ENCODE measurements at regions not wholly inside any gene's neighbourhood (a gene's known extent, or its start where the extent isn't known, plus 50 kb on each side); places are given as distances from the start of the nearest gene placed in this dataset.

GRCh38 chr20:16678779-16679178 is 51.0 kb upstream of the SNRPB2 start:
- DNase-seq = no peak

- no peak for DNase-seq
Measured at GRCh38 chr20:16676891-16677290, 52.9 kb upstream of the SNRPB2 start.

GRCh38 chr20:16675001-16675564 is 54.7 kb upstream of the SNRPB2 start:
- no peak for DNase-seq

GRCh38 chr20:16674243-16674642 is 55.6 kb upstream of the SNRPB2 start:
- no peak for DNase-seq

- no peak for DNase-seq
Measured at GRCh38 chr20:16672299-16672698, 57.5 kb upstream of the SNRPB2 start.

GRCh38 chr20:16671753-16672152 is 58.1 kb upstream of the SNRPB2 start:
- DNase-seq = no peak

- DNase-seq = no peak
Measured at GRCh38 chr20:16666272-16666671, 63.6 kb upstream of the SNRPB2 start.

- peak; percentile 50 for DNase-seq
Measured at GRCh38 chr20:16664020-16664419, 65.8 kb upstream of the SNRPB2 start.

- DNase-seq = no peak
Measured at GRCh38 chr20:16662467-16662866, 67.4 kb upstream of the SNRPB2 start.

- peak; percentile 58 for DNase-seq
Measured at GRCh38 chr20:16661756-16662155, 68.1 kb upstream of the SNRPB2 start.

- no peak for DNase-seq
Measured at GRCh38 chr20:16654858-16655535, 74.8 kb upstream of the SNRPB2 start.

- DNase-seq = no peak
Measured at GRCh38 chr20:16653266-16653665, 76.6 kb upstream of the SNRPB2 start.

- no peak for DNase-seq
Measured at GRCh38 chr20:16647875-16648597, 74.8 kb upstream of the KIF16B start.

GRCh38 chr20:16641511-16642023 is 68.3 kb upstream of the KIF16B start:
- no peak for DNase-seq

GRCh38 chr20:16639027-16639941 is 66.0 kb upstream of the KIF16B start:
- no peak for DNase-seq

- DNase-seq = no peak
Measured at GRCh38 chr20:16637797-16638196, 64.5 kb upstream of the KIF16B start.

GRCh38 chr20:16626849-16627248 is 53.6 kb upstream of the KIF16B start:
- DNase-seq = no peak

GRCh38 chr20:16624106-16624505 is 50.9 kb upstream of the KIF16B start:
- no peak for DNase-seq

All from right forelimb (tissue), 1 donor.